C4-2B (cell line): ENCODE measurements at regions not wholly inside any gene's neighbourhood (a gene's known extent, or its start where the extent isn't known, plus 50 kb on each side); places are given as distances from the start of the nearest gene placed in this dataset.

Source experiments
- CTCF ChIP-seq: fragments of 450-650 bp; conservative IDR thresholded peaks from 2 replicates; pipeline ENCODE4 v1.5.1; 2017; ENCODE audit warnings: mild to moderate bottlenecking
- ZFX ChIP-seq: fragments of 450-650 bp; IDR thresholded peaks from 2 replicates; pipeline ENCODE4 v1.6.1; 2017

GRCh38 chr11:33412241-33412640, 155.1 kb downstream of the HIPK3 start:
- TF ChIP-seq CTCF (no peak), ZFX (no peak)
